Liver (tissue), 3 donors: ENCODE measurements at regions not wholly inside any gene's neighbourhood (a gene's known extent, or its start where the extent isn't known, plus 50 kb on each side); places are given as distances from the start of the nearest gene placed in this dataset.

Experiments
- EGR1 ChIP-seq, 2 donors: IDR thresholded peaks; 2 replicates each; pipeline ENCODE4 v1.6.1; 2016 to 2018; ENCODE audit warnings: antibody characterized with exemption in 2 of 2, low read depth in 2 of 2
- FOXA2 ChIP-seq: IDR thresholded peaks from 2 replicates; pipeline ENCODE4 v1.6.1; 2016; ENCODE audit warnings: antibody characterized with exemption
- GABPA ChIP-seq, 2 donors: IDR thresholded peaks in 1 of 2; conservative IDR thresholded peaks in 1 of 2; 2 replicates each; pipeline ENCODE4 v1.6.1; 2016; ENCODE audit warnings: antibody characterized with exemption in 2 of 2, mild to moderate bottlenecking in 1 of 2, moderate library complexity in 1 of 2
- JUND ChIP-seq, 2 donors: IDR thresholded peaks; 2 replicates each; pipeline ENCODE4 v1.6.1; 2016; ENCODE audit warnings: antibody characterized with exemption in 2 of 2
- RAD21 ChIP-seq, 2 donors: IDR thresholded peaks; 2 replicates each; pipeline ENCODE4 v1.6.1; 2016; ENCODE audit warnings: antibody characterized with exemption in 2 of 2, mild to moderate bottlenecking in 2 of 2
- RXRA ChIP-seq, 2 donors: IDR thresholded peaks; 2 replicates each; pipeline ENCODE4 v1.6.1; 2017 to 2018; ENCODE audit warnings: antibody characterized with exemption in 2 of 2, mild to moderate bottlenecking in 1 of 2
- SP1 ChIP-seq: IDR thresholded peaks from 2 replicates; pipeline ENCODE4 v1.6.1; 2018; ENCODE audit warnings: antibody characterized with exemption, mild to moderate bottlenecking
- TAF1 ChIP-seq: conservative IDR thresholded peaks from 2 replicates; pipeline ENCODE4 v1.6.1; 2016; ENCODE audit warnings: antibody characterized with exemption, mild to moderate bottlenecking
- YY1 ChIP-seq: IDR thresholded peaks from 2 replicates; pipeline ENCODE4 v1.6.1; 2016; ENCODE audit warnings: antibody characterized with exemption, mild to moderate bottlenecking
- TF ChIP-seq, protein P1 (sequence below): IDR thresholded peaks from 2 replicates; pipeline ENCODE4 v1.6.1; 2016; ENCODE audit warnings: antibody characterized with exemption, mild to moderate bottlenecking
- TF ChIP-seq, protein P2 (sequence below): fragments of 150-350 bp; IDR thresholded peaks from 2 replicates; pipeline ENCODE4 v1.5.1; 2017; ENCODE audit warnings: improper control_type of control experiment, low read depth, low read length; ENCODE audit not compliant: missing input control
- TF ChIP-seq, protein P3 (sequence below): IDR thresholded peaks from 2 replicates; pipeline ENCODE4 v1.6.1; 2016; ENCODE audit warnings: antibody characterized with exemption
- TF ChIP-seq, protein P4 (sequence below): IDR thresholded peaks from 2 replicates; pipeline ENCODE4 v1.6.1; 2016; ENCODE audit warnings: antibody characterized with exemption
- donor health status: healthy.
- donor health status: healthy.

DNA sequence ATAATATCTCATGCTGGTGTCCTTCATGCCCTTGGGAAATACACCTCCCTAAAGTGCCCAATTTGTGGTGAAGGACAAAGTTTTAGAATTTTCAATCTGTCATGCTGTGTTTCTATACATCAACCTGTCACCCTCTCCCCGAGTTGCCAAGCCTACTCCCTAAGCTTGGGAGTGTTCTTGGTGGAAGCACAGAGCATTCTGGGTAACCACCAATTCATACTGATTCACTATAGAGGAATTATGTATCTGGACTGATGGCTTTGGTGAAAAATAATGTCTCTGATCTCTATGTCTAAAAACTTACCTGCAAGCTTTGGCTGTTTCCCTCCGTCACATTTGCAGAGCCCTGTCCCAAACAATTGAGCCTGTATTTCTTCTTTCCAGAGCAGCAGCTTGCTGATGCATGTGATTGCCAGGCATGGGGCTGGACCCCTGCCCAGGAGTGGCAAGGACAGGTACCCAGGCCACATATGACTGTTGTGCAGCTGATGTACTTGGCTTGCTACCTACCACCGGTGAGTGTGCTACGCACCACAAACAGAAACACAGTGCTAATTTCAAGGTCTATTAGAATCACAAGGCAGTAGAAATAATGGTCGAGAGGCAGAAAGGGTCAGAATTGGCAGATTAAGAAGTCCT is 202.8 kb upstream of the CITED2 start:
- no peak for TF ChIP-seq SP1
- TF ChIP-seq, protein P1, sequence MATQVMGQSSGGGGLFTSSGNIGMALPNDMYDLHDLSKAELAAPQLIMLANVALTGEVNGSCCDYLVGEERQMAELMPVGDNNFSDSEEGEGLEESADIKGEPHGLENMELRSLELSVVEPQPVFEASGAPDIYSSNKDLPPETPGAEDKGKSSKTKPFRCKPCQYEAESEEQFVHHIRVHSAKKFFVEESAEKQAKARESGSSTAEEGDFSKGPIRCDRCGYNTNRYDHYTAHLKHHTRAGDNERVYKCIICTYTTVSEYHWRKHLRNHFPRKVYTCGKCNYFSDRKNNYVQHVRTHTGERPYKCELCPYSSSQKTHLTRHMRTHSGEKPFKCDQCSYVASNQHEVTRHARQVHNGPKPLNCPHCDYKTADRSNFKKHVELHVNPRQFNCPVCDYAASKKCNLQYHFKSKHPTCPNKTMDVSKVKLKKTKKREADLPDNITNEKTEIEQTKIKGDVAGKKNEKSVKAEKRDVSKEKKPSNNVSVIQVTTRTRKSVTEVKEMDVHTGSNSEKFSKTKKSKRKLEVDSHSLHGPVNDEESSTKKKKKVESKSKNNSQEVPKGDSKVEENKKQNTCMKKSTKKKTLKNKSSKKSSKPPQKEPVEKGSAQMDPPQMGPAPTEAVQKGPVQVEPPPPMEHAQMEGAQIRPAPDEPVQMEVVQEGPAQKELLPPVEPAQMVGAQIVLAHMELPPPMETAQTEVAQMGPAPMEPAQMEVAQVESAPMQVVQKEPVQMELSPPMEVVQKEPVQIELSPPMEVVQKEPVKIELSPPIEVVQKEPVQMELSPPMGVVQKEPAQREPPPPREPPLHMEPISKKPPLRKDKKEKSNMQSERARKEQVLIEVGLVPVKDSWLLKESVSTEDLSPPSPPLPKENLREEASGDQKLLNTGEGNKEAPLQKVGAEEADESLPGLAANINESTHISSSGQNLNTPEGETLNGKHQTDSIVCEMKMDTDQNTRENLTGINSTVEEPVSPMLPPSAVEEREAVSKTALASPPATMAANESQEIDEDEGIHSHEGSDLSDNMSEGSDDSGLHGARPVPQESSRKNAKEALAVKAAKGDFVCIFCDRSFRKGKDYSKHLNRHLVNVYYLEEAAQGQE = no peak
- TF ChIP-seq RAD21 (IDR thresholded peaks at IDR 0.05) = no peak
- TF ChIP-seq, protein P2, sequence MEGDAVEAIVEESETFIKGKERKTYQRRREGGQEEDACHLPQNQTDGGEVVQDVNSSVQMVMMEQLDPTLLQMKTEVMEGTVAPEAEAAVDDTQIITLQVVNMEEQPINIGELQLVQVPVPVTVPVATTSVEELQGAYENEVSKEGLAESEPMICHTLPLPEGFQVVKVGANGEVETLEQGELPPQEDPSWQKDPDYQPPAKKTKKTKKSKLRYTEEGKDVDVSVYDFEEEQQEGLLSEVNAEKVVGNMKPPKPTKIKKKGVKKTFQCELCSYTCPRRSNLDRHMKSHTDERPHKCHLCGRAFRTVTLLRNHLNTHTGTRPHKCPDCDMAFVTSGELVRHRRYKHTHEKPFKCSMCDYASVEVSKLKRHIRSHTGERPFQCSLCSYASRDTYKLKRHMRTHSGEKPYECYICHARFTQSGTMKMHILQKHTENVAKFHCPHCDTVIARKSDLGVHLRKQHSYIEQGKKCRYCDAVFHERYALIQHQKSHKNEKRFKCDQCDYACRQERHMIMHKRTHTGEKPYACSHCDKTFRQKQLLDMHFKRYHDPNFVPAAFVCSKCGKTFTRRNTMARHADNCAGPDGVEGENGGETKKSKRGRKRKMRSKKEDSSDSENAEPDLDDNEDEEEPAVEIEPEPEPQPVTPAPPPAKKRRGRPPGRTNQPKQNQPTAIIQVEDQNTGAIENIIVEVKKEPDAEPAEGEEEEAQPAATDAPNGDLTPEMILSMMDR = no peak
- TF ChIP-seq GABPA (IDR thresholded peaks at IDR 0.05 in 1 of 2, conservative IDR thresholded peaks at IDR 0.05 in 1 of 2) = no peak
- TF ChIP-seq FOXA2 = no peak
- no peak for TF ChIP-seq YY1
- TF ChIP-seq RXRA (IDR thresholded peaks at IDR 0.05) = no peak
- TF ChIP-seq EGR1 (IDR thresholded peaks at IDR 0.05; ENCODE audit: low read depth in 2 of 2) = no peak
- TF ChIP-seq TAF1 = no peak
- no peak for TF ChIP-seq JUND (IDR thresholded peaks at IDR 0.05)
- TF ChIP-seq, protein P3, sequence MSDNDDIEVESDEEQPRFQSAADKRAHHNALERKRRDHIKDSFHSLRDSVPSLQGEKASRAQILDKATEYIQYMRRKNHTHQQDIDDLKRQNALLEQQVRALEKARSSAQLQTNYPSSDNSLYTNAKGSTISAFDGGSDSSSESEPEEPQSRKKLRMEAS = no peak
- TF ChIP-seq, protein P4, sequence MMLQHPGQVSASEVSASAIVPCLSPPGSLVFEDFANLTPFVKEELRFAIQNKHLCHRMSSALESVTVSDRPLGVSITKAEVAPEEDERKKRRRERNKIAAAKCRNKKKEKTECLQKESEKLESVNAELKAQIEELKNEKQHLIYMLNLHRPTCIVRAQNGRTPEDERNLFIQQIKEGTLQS = no peak
